Caco-2 (cell line): ENCODE measurements at regions not wholly inside any gene's neighbourhood (a gene's known extent, or its start where the extent isn't known, plus 50 kb on each side); places are given as distances from the start of the nearest gene placed in this dataset.

Source experiments
- BruUV-seq: library from RNA; stranded (reverse); fragments of 400-500 nt; replicated peaks from 2 replicates; lab custom pipeline; 2021; lab: Mats Ljungman, UMichigan
- CTCF ChIA-PET: fragments of 300-600 bp; sonication (Branson Sonifier 250); formaldehyde crosslinking; loops from one replicate; lab custom pipeline; 2022; ENCODE audit warnings: antibody characterized with exemption; lab: Charles Lee
- POLR2A ChIA-PET: fragments of 300-600 bp; sonication (Branson Sonifier 250); formaldehyde crosslinking; loops from one replicate; lab custom pipeline; 2022; ENCODE audit warnings: antibody characterized with exemption; lab: Charles Lee
- DNase-seq, 2 experiments: peaks; one replicate each; pipeline versions ENCODE4 v3.0.0 to v3.0.0-alpha.2; 2020 to 2022
- H3K27me3 ChIP-seq: replicated peaks from 2 replicates; pipeline ENCODE4 v1.6.0; 2011; ENCODE audit warnings: low read length; ENCODE audit not compliant: control insufficient read depth, insufficient read depth
- H3K36me3 ChIP-seq: 2 replicates; pipeline ENCODE4 v1.5.1; 2011; ENCODE audit warnings: low read length; ENCODE audit not compliant: control insufficient read depth, insufficient read depth
- H3K4me1 ChIP-seq: fragments of 250-450 bp; sonication (Bioruptor Pico); 2 replicates; pipeline ENCODE4 v1.5.1; 2020; ENCODE audit warnings: mild to moderate bottlenecking
- H3K4me3 ChIP-seq: 2 replicates; pipeline ENCODE4 v1.5.1; 2011; ENCODE audit warnings: low read depth, mild to moderate bottlenecking, control low read depth, low read length
- H3K9me3 ChIP-seq: fragments of 250-450 bp; sonication (Bioruptor Pico); 2 replicates; pipeline ENCODE4 v1.5.1; 2020; ENCODE audit warnings: mild to moderate bottlenecking, moderate library complexity
- H3K27ac Mint-ChIP-seq: one replicate; pipeline ENCODE4 v1.8.0; 2022; ENCODE audit warnings: mixed read lengths; ENCODE audit not compliant: unreplicated experiment
- H3K27me3 Mint-ChIP-seq: one replicate; pipeline ENCODE4 v1.8.0; 2022; ENCODE audit warnings: mixed read lengths; ENCODE audit not compliant: insufficient read depth, unreplicated experiment
- H3K36me3 Mint-ChIP-seq: one replicate; pipeline ENCODE4 v1.8.0; 2022; ENCODE audit warnings: mild to moderate bottlenecking, mixed read lengths; ENCODE audit not compliant: insufficient read depth, unreplicated experiment
- H3K4me1 Mint-ChIP-seq: one replicate; pipeline ENCODE4 v1.8.0; 2022; ENCODE audit warnings: low read depth, mixed read lengths; ENCODE audit not compliant: unreplicated experiment
- H3K4me3 Mint-ChIP-seq: one replicate; pipeline ENCODE4 v1.8.0; 2022; ENCODE audit warnings: mild to moderate bottlenecking, moderate library complexity, mixed read lengths; ENCODE audit not compliant: unreplicated experiment
- H3K9me3 Mint-ChIP-seq: one replicate; pipeline ENCODE4 v1.8.0; 2022; ENCODE audit warnings: mixed read lengths; ENCODE audit not compliant: unreplicated experiment
- intact Hi-C: fragments of 100-400 bp; cut with micrococcal nuclease; formaldehyde crosslinking; loops from one replicate; pipeline ENCODE4 v1.10.0; 2022; ENCODE audit not compliant: unreplicated experiment
- TF ChIP-seq, protein P1 (sequence below), 2 experiments: fragments of 200-600 bp in 1 of 2; IDR thresholded peaks; 1 replicate in 1 of 2; 2 replicates in 1 of 2; pipeline versions ENCODE4 v1.5.1 to v1.8.0; 2011 to 2022; ENCODE audit warnings: antibody characterized with exemption in 1 of 2, control low read depth in 1 of 2, inconsistent platforms in 1 of 2, low read depth in 1 of 2, low read length in 1 of 2, mild to moderate bottlenecking in 1 of 2, moderate library complexity in 1 of 2; ENCODE audit not compliant: insufficient read depth in 1 of 2, severe bottlenecking in 1 of 2, unreplicated experiment in 1 of 2

- intact Hi-C loops = no loop called here
- no peak overlapping the region for H3K4me3 ChIP-seq
- H3K36me3 Mint-ChIP-seq = no peaks in the 10 kb centered on the region
- H3K4me1 ChIP-seq = 0 out of 2 replicates have a peak, but pooled peaks cover 5% of the 10 kb centered on the region
- H3K27ac Mint-ChIP-seq = no peak overlapping the region
- H3K4me3 Mint-ChIP-seq = no peak overlapping the region
- no peaks in the 10 kb centered on the region for H3K36me3 ChIP-seq
- H3K27me3 Mint-ChIP-seq = peaks cover under 1% of the 10 kb centered on the region
- TF ChIP-seq, protein P1, sequence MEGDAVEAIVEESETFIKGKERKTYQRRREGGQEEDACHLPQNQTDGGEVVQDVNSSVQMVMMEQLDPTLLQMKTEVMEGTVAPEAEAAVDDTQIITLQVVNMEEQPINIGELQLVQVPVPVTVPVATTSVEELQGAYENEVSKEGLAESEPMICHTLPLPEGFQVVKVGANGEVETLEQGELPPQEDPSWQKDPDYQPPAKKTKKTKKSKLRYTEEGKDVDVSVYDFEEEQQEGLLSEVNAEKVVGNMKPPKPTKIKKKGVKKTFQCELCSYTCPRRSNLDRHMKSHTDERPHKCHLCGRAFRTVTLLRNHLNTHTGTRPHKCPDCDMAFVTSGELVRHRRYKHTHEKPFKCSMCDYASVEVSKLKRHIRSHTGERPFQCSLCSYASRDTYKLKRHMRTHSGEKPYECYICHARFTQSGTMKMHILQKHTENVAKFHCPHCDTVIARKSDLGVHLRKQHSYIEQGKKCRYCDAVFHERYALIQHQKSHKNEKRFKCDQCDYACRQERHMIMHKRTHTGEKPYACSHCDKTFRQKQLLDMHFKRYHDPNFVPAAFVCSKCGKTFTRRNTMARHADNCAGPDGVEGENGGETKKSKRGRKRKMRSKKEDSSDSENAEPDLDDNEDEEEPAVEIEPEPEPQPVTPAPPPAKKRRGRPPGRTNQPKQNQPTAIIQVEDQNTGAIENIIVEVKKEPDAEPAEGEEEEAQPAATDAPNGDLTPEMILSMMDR (IDR thresholded peaks at IDR 0.05; ENCODE audit: insufficient read depth in 1 of 2, low read depth in 1 of 2, low read length in 1 of 2, severe bottlenecking in 1 of 2, unreplicated experiment in 1 of 2) = no peak
- no TSS peak for BruUV-seq
- H3K9me3 Mint-ChIP-seq = peaks cover 9% of the 10 kb centered on the region
- no peaks in the 10 kb centered on the region for H3K9me3 ChIP-seq
- peaks cover 14% of the 10 kb centered on the region for H3K4me1 Mint-ChIP-seq
- ChIA-PET CTCF (no interaction called here), POLR2A (no interaction called here)
- no peak for DNase-seq
- no peaks in the 10 kb centered on the region for H3K27me3 ChIP-seq
Observed at GRCh38 chr10:113456741-113457140, 96.1 kb upstream of the HABP2 start.

GRCh38 chr10:113457408-113457807 lies 95.4 kb upstream of the HABP2 start:
- Mint-ChIP-seq H3K36me3 (no peaks in the 10 kb centered on the region), H3K9me3 (peaks cover 9% of the 10 kb centered on the region), H3K4me1 (peaks cover 14% of the 10 kb centered on the region), H3K4me3 (no peak overlapping the region), H3K27ac (no peak overlapping the region), H3K27me3 (no peaks in the 10 kb centered on the region)
- CTCF ChIA-PET = no interaction called here
- TF ChIP-seq, protein P1 (IDR thresholded peaks at IDR 0.05; ENCODE audit: insufficient read depth in 1 of 2, low read depth in 1 of 2, low read length in 1 of 2, severe bottlenecking in 1 of 2, unreplicated experiment in 1 of 2) = no peak
- H3K36me3 ChIP-seq = no peaks in the 10 kb centered on the region
- 0 out of 2 replicates have a peak, but pooled peaks cover 5% of the 10 kb centered on the region for H3K4me1 ChIP-seq
- POLR2A ChIA-PET = no interaction called here
- intact Hi-C loops = no loop called here
- no peaks in the 10 kb centered on the region for H3K9me3 ChIP-seq
- no peak overlapping the region for H3K4me3 ChIP-seq
- H3K27me3 ChIP-seq = no peaks in the 10 kb centered on the region
- no TSS peak for BruUV-seq
- DNase-seq = no peak

- 0 out of 2 replicates have a peak, but pooled peaks cover 5% of the 10 kb centered on the region for H3K4me1 ChIP-seq
- ChIA-PET POLR2A (no interaction called here), CTCF (no interaction called here)
- TF ChIP-seq, protein P1 (IDR thresholded peaks at IDR 0.05; ENCODE audit: insufficient read depth in 1 of 2, low read depth in 1 of 2, low read length in 1 of 2, severe bottlenecking in 1 of 2, unreplicated experiment in 1 of 2) = no peak
- Mint-ChIP-seq H3K27ac (no peak overlapping the region), H3K4me3 (no peak overlapping the region), H3K27me3 (no peaks in the 10 kb centered on the region), H3K36me3 (no peaks in the 10 kb centered on the region), H3K9me3 (peaks cover 9% of the 10 kb centered on the region), H3K4me1 (peaks cover 14% of the 10 kb centered on the region)
- no peaks in the 10 kb centered on the region for H3K36me3 ChIP-seq
- intact Hi-C loops = no loop called here
- no TSS peak for BruUV-seq
- H3K27me3 ChIP-seq = no peaks in the 10 kb centered on the region
- no peak for DNase-seq
- no peaks in the 10 kb centered on the region for H3K9me3 ChIP-seq
- no peak overlapping the region for H3K4me3 ChIP-seq
Observed at GRCh38 chr10:113458451-113458850, 94.4 kb upstream of the HABP2 start.
